Caco-2 (cell line): ENCODE measurements at regions not wholly inside any gene's neighbourhood (a gene's known extent, or its start where the extent isn't known, plus 50 kb on each side); places are given as distances from the start of the nearest gene placed in this dataset.

Experiments
- BruUV-seq: library from RNA; stranded (reverse); fragments of 400-500 nt; replicated peaks from 2 replicates; lab custom pipeline; 2021; lab: Mats Ljungman, UMichigan
- CTCF ChIA-PET: fragments of 300-600 bp; sonication (Branson Sonifier 250); formaldehyde crosslinking; loops from one replicate; lab custom pipeline; 2022; ENCODE audit warnings: antibody characterized with exemption; lab: Charles Lee
- POLR2A ChIA-PET: fragments of 300-600 bp; sonication (Branson Sonifier 250); formaldehyde crosslinking; loops from one replicate; lab custom pipeline; 2022; ENCODE audit warnings: antibody characterized with exemption; lab: Charles Lee
- DNase-seq, 2 experiments: peaks; one replicate each; pipeline versions ENCODE4 v3.0.0 to v3.0.0-alpha.2; 2020 to 2022
- H3K27me3 ChIP-seq: replicated peaks from 2 replicates; pipeline ENCODE4 v1.6.0; 2011; ENCODE audit warnings: low read length; ENCODE audit not compliant: control insufficient read depth, insufficient read depth
- H3K36me3 ChIP-seq: 2 replicates; pipeline ENCODE4 v1.5.1; 2011; ENCODE audit warnings: low read length; ENCODE audit not compliant: control insufficient read depth, insufficient read depth
- H3K4me1 ChIP-seq: fragments of 250-450 bp; sonication (Bioruptor Pico); 2 replicates; pipeline ENCODE4 v1.5.1; 2020; ENCODE audit warnings: mild to moderate bottlenecking
- H3K4me3 ChIP-seq: 2 replicates; pipeline ENCODE4 v1.5.1; 2011; ENCODE audit warnings: low read depth, mild to moderate bottlenecking, control low read depth, low read length
- H3K9me3 ChIP-seq: fragments of 250-450 bp; sonication (Bioruptor Pico); 2 replicates; pipeline ENCODE4 v1.5.1; 2020; ENCODE audit warnings: mild to moderate bottlenecking, moderate library complexity
- H3K27ac Mint-ChIP-seq: one replicate; pipeline ENCODE4 v1.8.0; 2022; ENCODE audit warnings: mixed read lengths; ENCODE audit not compliant: unreplicated experiment
- H3K27me3 Mint-ChIP-seq: one replicate; pipeline ENCODE4 v1.8.0; 2022; ENCODE audit warnings: mixed read lengths; ENCODE audit not compliant: insufficient read depth, unreplicated experiment
- H3K36me3 Mint-ChIP-seq: one replicate; pipeline ENCODE4 v1.8.0; 2022; ENCODE audit warnings: mild to moderate bottlenecking, mixed read lengths; ENCODE audit not compliant: insufficient read depth, unreplicated experiment
- H3K4me1 Mint-ChIP-seq: one replicate; pipeline ENCODE4 v1.8.0; 2022; ENCODE audit warnings: low read depth, mixed read lengths; ENCODE audit not compliant: unreplicated experiment
- H3K4me3 Mint-ChIP-seq: one replicate; pipeline ENCODE4 v1.8.0; 2022; ENCODE audit warnings: mild to moderate bottlenecking, moderate library complexity, mixed read lengths; ENCODE audit not compliant: unreplicated experiment
- H3K9me3 Mint-ChIP-seq: one replicate; pipeline ENCODE4 v1.8.0; 2022; ENCODE audit warnings: mixed read lengths; ENCODE audit not compliant: unreplicated experiment
- CTCF ChIP-seq, 2 experiments: fragments of 200-600 bp in 1 of 2; IDR thresholded peaks; 1 replicate in 1 of 2; 2 replicates in 1 of 2; pipeline versions ENCODE4 v1.5.1 to v1.8.0; 2011 to 2022; ENCODE audit warnings: antibody characterized with exemption in 1 of 2, control low read depth in 1 of 2, inconsistent platforms in 1 of 2, low read depth in 1 of 2, low read length in 1 of 2, mild to moderate bottlenecking in 1 of 2, moderate library complexity in 1 of 2; ENCODE audit not compliant: insufficient read depth in 1 of 2, severe bottlenecking in 1 of 2, unreplicated experiment in 1 of 2
- intact Hi-C: fragments of 100-400 bp; cut with micrococcal nuclease; formaldehyde crosslinking; loops from one replicate; pipeline ENCODE4 v1.10.0; 2022; ENCODE audit not compliant: unreplicated experiment

DNA sequence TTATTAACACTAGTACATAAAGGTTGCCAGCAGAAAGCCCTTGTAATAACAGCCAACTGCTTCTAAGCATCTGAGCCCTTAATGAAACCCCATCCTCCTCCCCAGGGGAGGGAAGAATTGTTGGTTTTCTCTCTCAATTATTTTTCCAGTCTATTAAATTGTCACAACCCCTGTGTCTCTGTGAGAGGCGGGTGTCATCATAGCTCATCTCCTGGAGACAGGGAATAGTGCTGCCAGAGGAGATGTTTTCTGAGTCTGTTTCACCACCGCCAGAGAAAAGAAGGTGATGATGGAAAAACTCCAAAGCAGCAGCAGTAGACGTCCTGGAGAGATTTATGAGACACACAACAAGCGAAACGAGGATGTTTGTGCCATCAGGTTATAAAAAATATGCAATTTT is 271.1 kb upstream of the NMUR2 start:
- no peaks in the 10 kb centered on the region for H3K9me3 ChIP-seq
- no peak for DNase-seq
- no peak for TF ChIP-seq CTCF (IDR thresholded peaks at IDR 0.05; ENCODE audit: insufficient read depth in 1 of 2, low read depth in 1 of 2, low read length in 1 of 2, severe bottlenecking in 1 of 2, unreplicated experiment in 1 of 2)
- no peak overlapping the region for H3K4me3 ChIP-seq
- no peaks in the 10 kb centered on the region for H3K4me1 ChIP-seq
- Mint-ChIP-seq H3K36me3 (no peaks in the 10 kb centered on the region), H3K27me3 (peaks cover 4% of the 10 kb centered on the region), H3K27ac (no peak overlapping the region), H3K4me1 (no peaks in the 10 kb centered on the region), H3K9me3 (no peaks in the 10 kb centered on the region), H3K4me3 (no peak overlapping the region)
- no peaks in the 10 kb centered on the region for H3K27me3 ChIP-seq
- POLR2A ChIA-PET: no interaction called here
- H3K36me3 ChIP-seq: no peaks in the 10 kb centered on the region
- intact Hi-C loops: no loop called here
- CTCF ChIA-PET: no interaction called here
- no TSS peak for BruUV-seq

- no peak for DNase-seq
- no peaks in the 10 kb centered on the region for H3K4me1 Mint-ChIP-seq
- no TSS peak for BruUV-seq
- intact Hi-C loops: no loop called here
- Histone ChIP-seq H3K27me3 (no peaks in the 10 kb centered on the region), H3K36me3 (no peaks in the 10 kb centered on the region), H3K4me3 (no peak overlapping the region), H3K4me1 (no peaks in the 10 kb centered on the region), H3K9me3 (peaks cover 5% of the 10 kb centered on the region; the same call in 1 of the 2 replicates)
- H3K4me3 Mint-ChIP-seq: no peak overlapping the region
- TF ChIP-seq CTCF (IDR thresholded peaks at IDR 0.05; ENCODE audit: insufficient read depth in 1 of 2, low read depth in 1 of 2, low read length in 1 of 2, severe bottlenecking in 1 of 2, unreplicated experiment in 1 of 2): no peak
- H3K36me3 Mint-ChIP-seq: no peaks in the 10 kb centered on the region
- no peak overlapping the region for H3K27ac Mint-ChIP-seq
- H3K9me3 Mint-ChIP-seq: peaks cover 32% of the 10 kb centered on the region
- H3K27me3 Mint-ChIP-seq: peaks cover 4% of the 10 kb centered on the region
- POLR2A ChIA-PET: no interaction called here
- CTCF ChIA-PET: no interaction called here
These were observed 278.1 kb upstream of the NMUR2 start for GRCh38 chr5:152683205-152683604.

DNA sequence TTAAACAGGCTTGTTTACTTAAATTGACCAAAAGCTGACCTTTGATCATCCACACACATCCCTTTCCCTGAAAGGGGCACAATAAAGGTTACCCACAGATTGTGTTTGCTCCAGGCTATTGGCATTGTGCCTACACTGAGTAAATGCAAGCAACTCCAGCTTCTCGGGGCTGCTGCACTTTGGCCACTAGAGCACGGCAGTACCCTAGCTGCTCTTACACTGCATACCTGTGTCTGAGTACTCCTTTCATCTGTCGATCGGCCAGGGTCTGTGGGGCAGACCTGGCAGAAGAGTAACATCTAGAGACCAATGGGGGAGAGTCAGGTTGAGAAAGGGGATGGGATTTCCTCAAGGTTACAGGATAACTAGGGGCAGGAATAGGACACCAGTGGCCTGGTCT is 281.9 kb upstream of the NMUR2 start:
- POLR2A ChIA-PET: no interaction called here
- TF ChIP-seq CTCF (IDR thresholded peaks at IDR 0.05; ENCODE audit: insufficient read depth in 1 of 2, low read depth in 1 of 2, low read length in 1 of 2, severe bottlenecking in 1 of 2, unreplicated experiment in 1 of 2): no peak
- BruUV-seq: no TSS peak
- H3K27me3 Mint-ChIP-seq: no peaks in the 10 kb centered on the region
- no peak overlapping the region for H3K27ac Mint-ChIP-seq
- H3K4me3 ChIP-seq: no peak overlapping the region
- CTCF ChIA-PET: no interaction called here
- H3K36me3 Mint-ChIP-seq: no peaks in the 10 kb centered on the region
- H3K27me3 ChIP-seq: no peaks in the 10 kb centered on the region
- H3K9me3 ChIP-seq: peaks cover 5% of the 10 kb centered on the region; the same call in 1 of the 2 replicates
- DNase-seq: no peak
- H3K36me3 ChIP-seq: no peaks in the 10 kb centered on the region
- H3K4me1 ChIP-seq: no peaks in the 10 kb centered on the region
- peaks cover 32% of the 10 kb centered on the region for H3K9me3 Mint-ChIP-seq
- H3K4me3 Mint-ChIP-seq: no peak overlapping the region
- intact Hi-C loops: no loop called here
- H3K4me1 Mint-ChIP-seq: no peaks in the 10 kb centered on the region
